Dedifferentiated amniotic fluid mesenchymal stem cell (primary cell): ENCODE measurements at regions not wholly inside any gene's neighbourhood (a gene's known extent, or its start where the extent isn't known, plus 50 kb on each side); places are given as distances from the start of the nearest gene placed in this dataset.

Source experiments
- DNase-seq: peaks from one replicate; pipeline ENCODE4 v3.0.0-alpha.2; 2016; ENCODE audit errors: extremely low spot score

DNA sequence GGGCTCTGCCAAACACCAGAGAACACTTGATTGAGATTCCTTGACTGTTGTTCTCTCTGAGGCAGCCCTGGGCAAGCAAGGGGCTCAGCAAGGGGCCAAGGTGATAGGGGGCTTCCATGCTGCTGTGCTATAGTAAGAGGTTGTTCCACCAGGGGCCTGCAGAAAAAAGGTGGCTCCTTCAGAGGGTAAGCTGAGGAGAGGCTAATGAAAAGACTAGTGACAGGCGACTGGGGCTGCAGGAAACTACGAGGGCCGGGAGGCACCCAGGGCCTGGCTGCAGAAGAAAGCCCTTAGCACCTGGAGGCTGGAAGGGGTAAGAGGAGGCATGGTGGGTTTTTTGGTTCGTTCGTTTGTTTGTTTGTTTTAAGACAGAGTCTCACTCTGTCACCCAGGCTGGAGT lies 88.0 kb upstream of the CTNNA1 start:
- no peak for DNase-seq

DNA sequence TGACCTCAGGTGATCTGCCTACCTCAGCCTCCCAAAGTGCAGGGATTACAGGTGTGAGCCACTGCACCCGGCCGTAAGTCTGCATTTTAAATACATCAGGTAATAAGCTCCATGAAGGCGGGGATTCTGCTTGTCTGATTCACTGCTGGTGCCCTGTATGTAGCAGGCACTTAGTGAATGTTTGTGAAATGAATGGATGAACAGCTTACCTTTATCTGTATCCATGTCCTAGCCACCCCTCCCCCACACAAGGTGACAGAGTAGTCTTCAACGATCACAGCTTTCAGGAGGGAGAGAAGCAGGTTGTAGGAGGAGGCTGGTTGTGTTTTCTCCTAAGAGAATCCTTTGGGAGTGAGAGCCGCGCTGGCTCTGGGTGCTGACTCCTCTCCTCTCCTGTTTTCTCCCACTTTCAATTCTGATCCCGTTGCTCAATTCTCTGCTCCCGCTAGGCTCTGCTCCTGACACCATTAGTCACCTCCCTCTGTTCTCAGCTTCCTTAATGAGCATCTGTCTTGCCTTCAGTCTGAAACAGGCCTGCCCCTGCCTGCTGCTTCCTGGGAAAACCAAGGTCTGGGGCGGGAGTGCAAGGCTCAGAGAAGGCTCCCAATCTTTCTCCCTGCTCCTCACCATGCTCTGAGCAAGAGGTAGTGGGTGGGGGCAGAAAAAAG lies 88.8 kb upstream of the CTNNA1 start:
- DNase-seq, result no peak

DNA sequence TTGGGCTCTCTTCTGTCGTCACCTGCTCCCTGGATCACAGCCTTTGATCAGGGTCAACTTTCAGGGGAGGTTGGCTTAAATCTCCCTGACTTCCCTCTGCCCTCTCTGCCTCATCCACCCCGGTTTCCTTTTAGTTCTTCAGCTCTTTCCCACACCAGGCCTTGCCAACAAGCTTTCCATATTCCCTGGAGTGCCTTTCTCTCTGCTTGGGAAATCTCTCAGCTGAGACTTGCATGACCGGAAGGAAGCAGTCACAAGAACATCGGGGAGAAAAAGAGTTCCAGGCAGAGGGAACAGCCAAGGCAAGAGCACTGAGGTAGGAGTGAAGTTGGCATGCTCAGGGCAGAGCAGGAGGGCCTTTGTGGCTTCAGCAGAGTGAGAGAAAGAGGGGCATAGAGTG lies 88.4 kb upstream of the HSPA9 start:
- DNase-seq, result no peak

DNA sequence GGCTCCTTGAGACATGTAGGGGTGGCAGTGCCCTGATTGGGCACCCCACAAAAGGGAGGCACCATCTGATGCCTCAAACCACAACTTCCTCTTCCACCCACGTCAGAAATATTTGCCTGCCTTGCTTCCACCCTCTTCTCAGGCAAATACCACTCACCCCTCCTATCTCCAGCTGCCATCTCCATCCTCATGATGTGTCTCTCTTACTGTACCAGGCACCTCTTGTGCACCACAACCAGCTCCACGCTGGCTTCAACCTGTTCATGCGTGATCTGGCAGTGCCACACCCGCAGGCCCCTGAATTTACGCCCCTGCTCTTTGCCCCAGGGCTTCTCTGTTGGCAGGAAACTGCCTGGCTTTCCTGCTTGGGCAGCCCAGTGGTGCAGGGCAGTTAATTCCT lies 87.8 kb upstream of the HSPA9 start:
- no peak for DNase-seq

DNA sequence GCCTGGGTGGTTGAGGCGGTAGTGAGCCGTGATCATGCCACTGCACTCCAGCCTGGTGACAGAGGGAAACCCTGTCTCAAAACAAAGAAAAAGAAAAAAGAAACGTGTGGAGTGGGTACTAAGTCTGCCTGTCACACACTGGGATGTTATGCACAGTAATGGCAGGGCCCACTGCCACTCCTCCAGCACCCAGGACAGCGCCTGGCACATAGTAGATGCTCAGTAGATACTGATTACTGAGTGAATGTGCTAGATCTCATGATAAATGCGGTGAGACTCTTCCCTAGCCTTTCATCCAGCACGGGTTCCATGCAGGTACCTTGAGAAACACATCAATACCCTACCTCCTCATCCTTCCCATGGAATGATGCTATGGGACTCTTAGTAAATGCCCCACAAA lies 87.4 kb upstream of the HSPA9 start:
- no peak for DNase-seq

DNA sequence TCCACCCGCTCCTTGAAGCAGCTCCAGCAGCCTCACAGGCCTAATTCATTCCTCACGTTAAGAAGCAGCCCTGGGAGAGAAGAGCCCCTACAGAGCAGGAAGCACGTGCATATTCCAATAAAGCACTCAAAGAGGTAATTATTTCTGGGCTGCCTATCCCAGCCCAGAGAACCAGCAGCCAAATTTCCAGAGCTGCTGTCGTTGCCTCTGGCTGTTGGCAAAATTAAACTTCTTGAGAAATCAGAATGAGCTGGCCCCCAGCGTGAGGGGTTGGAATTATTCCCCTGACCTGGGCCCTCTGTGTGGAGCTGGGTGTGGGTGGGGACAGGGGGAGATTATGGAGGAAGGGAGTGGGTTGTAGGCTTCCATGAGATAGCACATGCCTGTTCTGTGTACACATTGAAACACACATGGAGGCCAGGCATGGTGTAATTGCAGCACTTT lies 86.8 kb upstream of the HSPA9 start:
- no peak for DNase-seq

DNA sequence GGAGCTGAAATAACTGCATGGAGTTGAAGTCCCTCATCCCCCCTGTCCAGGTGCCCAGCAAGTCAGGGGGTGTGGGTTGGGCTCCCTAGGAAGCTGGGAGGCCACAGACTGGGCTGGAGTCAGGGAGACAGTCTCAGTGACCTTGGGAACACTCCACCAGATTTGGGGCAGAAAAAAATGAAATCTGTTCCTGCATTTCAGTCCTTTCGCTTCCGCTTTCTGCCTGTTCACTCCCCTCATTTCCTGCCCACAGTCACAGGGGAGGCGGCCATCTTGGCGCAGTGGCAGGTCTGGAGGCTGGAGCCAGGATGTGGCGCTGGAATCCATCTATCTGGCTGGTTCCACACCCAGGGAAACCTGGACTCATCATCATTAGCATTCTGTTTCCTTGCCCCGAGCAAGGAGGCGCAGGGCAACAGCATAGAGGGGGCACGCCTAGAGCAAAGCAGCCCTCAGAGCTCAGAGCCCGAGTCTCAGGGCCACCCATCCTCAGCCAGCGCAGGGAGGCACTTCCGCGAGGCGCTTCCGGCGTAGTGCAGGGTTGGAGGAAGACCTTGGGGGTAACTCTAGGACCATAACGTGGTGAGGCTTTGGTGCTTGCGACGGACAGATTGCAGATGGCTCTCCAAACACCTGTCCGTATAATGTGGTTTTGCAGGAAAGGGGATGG lies 86.2 kb upstream of the HSPA9 start:
- DNase-seq, result no peak

DNA sequence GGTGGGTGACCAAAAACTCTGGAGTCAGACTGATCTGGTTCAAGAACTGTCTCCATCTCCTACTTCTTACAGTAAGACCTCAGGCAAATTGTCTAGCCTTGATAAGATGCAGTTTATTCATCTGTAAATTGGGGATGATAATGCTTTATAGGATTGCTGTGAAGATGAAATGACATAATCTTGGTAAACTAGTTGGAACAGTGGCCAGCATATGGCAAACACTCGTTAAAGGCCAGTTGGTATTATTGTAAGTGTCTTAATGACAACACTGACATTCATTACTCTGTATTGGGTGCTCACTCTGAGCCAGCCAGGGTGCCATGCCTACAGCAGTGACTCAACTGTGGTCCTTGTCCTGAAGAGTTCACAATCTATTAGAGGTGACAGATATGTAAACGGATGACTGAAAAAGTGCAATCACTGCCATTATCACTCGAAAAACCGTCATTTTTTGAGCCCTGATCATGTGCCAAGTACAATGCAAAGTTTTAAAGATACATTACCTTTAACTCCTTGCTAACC lies 84.9 kb upstream of the HSPA9 start:
- no peak for DNase-seq

DNA sequence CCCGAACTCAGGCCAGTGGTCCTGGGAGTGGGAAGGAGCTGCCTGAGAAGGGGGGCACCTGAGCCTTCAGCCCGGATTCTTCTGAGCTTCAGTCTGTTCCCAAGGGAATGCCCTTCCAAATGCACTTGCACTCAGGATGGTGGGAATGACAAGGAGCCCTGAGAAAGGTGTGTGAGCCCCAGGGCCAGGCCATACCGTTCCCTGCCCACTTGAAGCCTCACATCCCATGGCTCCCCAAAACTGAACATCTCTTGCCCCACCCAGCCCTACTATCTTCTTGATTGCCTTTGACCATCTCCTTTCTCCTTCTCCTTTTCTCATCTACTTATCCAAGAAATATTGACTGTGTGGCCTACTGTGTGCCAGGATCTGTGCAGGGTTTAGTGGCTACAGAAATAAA lies 84.4 kb upstream of the HSPA9 start:
- DNase-seq, result no peak

DNA sequence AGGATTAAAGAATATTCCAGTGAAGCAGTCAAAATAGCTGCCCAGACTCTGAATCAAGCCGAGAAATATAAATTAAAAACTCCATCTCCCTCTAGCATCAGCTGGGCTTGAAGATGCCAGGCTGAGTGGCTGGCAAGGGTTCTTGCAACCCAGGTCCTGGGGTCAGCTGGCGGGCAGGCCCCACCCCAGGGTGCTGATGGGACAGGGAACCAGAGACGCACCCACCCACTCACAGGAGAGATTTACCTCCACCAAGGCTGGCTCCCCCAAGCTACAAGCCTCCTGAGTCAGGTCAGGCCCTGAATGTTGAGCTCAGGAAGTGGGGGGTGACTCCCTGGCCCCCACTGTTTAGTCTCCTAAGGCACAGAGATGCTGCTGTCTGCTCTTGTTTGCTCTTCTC lies 83.9 kb upstream of the HSPA9 start:
- DNase-seq, result no peak

DNA sequence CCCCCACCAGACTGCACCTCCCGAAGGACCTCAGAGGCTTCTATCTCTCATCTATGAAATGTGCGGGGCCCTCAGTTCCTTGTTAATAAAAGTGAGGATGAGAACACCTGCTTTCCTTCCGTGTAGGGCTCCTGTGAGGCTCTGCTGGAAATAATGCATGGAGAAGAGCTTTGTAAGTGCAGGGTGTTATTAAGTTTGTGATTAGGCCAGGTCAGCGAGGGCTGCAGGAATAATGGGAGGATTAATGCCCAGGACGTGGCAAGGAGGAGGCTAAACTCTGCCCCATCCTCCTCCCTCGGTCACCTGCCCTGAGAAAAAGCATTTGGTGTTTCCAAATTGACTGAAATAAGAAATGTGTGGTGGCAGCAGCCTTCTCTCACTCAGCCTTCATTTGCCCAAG lies 83.5 kb upstream of the HSPA9 start:
- no peak for DNase-seq

DNA sequence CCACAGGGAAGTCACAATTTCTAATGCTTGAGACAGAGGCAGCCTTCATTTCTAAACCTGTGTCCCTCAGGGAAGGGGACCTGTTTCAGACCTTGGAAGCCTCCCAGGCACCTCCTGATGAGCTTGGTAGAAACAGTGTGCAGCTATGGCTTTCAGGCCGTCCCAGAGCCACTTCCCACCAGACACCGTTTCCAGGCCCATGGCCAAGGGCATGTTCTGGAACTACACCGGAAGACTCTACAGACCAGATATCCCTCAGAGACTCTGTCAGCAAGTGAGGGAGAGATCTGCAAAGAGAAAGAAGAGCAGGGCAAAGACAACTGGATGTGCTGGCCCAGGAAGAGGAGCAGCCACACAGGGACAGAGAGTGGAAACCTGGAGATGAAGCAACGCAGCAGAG lies 82.2 kb upstream of the HSPA9 start:
- DNase-seq, result no peak

DNA sequence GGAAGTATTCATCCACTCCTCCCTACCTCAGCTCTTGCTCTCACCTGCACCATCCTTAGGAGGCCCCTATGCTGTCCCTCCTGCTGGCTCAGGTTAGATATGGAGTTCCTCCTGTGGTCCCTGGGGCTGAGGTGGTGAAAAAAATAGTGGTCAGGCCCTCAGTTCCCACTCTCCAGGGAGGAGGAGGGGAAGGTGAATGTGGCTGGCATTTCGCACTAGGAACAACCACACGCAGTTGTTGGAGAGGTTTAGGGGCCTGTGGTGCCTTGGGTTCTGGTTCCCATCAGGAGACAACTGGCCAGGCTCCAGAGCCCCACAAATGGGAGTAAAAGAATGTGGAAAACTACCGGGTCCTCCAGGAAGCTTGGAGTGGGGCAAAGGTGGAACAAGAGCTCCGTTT lies 81.7 kb upstream of the HSPA9 start:
- DNase-seq, result no peak

DNA sequence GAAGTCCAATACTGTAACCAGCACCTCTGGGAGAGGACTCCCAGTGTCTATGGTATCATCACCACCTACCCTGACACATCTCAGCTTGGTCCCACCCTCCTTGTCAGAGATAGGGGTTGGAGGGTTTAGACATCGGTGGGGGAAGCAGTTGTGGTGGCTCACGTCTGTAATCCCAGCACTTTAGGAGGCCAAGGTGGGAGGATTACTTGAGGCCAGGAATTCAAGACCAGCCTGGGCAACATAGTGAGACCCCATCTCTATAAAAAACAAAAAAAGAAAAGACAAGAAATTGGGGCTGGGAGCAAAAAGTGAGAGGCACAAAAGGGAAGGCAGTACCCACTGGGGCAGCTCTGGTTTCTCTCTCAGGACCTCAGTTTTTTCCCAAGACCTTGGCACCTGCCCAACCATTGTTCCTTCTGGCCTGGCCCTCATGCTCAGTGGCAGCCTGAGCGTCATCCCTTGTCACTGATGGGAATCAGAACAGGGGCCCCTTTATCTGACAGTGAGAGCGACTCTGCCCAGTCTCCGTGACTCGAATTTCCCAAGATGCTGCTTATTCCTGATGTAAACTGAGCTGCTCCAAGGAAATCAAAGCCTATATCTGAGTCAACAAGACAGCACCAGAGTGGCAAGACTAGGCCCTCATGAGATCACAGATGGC lies 80.5 kb upstream of the HSPA9 start:
- DNase-seq, result no peak

DNA sequence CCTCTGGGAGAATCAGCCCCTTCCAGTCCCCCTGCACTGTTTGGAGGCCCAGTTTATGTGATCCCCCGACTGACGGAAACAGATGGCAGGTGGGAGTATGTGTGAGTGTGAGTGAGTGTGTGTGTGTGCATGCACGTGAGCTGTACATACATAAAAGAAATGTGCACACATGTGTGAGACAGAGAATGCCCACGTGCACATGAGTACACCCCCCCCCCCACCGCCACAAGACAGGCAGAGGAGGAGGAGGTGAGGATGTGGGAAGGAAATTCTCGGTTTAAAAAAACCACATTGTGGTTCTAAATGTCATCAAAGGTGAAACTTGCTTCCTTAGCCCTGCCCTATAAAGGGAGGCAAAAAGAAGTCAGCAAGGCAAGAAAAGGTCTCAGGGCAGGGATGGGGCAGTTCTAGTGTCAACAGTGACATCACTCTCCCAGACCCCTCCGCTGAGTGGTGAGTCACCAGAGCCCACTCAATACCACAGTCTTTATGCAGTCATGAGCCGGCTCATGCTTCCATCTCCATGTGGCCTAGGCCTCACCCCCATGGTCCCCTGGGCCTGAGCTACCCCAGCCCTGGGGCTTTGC lies 79.2 kb upstream of the HSPA9 start:
- no peak for DNase-seq

DNA sequence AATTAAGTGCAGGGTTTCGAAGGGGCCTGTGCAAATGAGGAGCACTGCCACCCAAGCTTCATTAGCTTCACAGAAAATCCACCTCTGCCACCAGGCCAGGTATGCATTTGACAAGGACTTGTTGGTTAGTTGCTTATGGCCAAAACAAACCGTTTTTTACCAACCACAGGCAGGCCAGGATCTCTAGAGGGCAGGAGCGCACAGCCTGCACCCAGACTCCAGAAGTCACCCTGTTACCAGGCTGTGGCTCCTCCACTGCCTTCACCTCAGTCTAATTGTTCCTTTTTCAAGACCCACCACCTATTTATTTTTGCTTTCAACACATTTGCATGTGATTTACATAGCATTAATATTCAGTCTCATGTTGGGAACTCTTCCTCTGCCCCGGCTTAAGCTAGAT lies 78.3 kb upstream of the HSPA9 start:
- DNase-seq, result no peak

DNA sequence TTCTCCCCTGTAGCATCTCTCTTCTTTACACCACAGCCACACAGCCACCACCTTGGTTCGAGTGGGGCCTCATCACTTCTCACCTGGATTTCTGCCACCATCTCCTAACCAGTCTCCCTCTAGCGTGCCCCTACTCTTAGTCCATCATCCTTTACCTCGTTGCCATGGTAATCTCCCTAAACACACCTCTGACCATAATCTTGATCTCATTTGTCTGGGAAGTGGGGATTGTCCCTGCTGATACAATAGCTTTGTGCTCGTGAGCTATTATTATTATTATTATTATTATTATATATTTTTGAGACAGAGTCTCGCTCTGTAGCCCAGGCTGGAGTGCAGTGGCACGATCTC lies 76.5 kb upstream of the HSPA9 start:
- no peak for DNase-seq

DNA sequence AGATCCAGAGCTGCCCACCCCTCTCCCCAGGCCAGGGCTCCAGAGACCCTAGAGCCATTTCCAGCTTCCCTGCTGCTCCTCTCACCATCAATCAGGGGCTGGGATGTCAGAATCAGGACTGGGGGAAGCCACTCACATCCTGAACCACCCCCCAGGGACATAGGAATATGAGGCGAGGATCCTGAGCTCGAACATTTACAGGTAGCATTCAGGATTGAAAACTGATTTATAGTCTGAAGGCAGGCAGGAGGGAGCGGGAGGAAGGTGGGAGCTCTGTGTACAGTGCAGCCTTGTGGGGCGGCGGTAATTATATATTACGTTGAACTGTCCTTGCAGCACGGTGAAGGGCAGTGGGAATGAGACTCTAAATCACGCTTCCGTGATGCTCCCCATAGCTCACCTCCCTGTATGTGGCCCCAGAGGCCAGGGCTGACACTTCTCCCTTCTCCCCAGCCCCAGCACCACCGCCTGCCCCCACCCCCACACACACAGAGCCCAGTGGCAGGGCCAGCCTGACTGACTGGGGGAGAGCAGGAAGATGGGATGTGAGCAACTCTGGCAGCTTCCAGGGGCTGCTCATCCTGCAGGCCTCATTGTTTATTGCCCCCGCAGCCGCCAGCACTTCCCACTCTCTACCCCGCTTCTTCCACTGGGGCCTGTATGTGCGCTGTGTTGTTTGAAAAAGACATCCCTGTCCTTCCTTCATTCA lies 76.0 kb upstream of the HSPA9 start:
- no peak for DNase-seq

DNA sequence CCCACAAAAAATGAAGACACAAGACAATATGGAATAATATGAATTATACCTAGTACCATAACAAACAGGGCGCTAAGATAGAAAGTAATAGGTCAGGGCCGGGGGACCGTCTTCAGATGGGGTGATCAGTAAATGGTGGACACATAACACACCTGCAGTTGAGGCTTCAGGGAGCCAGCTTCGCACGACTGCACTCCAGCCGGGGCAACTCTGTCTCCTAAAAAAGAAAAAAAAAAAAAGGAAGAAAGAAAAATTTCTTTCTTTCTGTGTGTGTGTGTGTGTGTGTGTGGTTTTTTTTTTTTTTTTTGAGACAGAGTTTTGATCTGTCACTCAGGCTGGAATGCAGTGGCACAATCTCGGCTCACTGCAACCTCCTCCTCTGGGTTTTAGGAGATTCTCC lies 75.0 kb upstream of the HSPA9 start:
- DNase-seq, result no peak

DNA sequence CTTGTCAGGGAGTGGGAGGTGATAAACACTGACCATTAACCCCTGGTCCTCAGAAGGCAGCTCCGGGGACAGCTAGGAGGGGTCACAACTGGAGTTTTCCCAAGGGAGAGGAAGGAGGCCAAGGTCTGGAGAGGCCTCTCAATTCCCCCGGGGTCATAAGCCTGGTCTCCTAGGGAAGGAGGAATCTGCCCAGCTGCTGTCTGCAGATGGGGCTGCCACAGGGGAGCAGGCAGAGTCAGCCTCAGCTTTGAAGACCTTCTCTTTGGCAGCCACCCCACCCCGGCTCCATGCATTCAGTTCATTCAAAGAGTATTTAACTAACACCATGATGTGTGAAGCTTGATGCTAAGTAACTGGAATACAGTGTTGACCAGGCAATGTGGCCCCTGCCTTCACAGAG lies 74.6 kb upstream of the HSPA9 start:
- DNase-seq, result no peak

DNA sequence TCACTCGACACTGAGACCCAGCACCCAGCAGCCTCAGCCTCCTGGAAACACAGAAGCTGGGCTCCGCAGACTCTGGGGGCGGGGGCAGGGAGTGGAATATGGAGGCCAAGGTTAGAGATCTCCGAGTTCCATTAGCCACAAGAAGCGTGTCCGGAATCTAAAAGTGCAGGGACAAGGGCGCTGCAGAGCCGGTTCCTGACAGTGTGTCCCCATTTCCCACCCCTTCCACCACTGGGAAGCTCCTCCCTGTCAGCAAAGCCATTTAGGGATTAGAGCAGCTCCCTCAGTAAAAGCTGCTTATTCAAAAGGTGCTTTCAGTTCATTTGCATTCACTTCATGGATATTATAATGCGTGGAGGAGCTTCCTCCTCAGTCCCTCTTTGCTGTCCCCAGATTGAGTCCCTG lies 74.1 kb upstream of the HSPA9 start:
- no peak for DNase-seq

DNA sequence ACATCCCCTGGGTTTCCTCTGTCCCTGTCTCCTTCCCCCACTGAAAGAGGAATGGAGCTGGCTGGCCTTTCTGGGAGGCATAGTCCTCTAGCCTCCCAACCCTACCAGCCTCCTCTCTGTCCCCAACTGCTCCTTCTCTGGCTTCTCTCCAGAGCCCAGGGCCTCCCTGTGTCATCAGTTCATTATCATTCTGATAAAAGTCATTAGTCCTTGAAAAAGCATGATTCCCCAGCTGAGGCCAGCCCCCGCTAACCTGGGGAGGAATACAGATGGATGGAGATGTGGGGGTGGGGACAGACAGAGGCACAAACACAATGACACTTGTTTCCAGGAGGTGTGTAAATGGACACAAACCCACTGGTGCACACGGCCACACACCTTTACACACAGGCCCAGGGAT lies 73.6 kb upstream of the HSPA9 start:
- no peak for DNase-seq
